Esophagus muscularis mucosa (tissue), 4 donors: ENCODE measurements at regions not wholly inside any gene's neighbourhood (a gene's known extent, or its start where the extent isn't known, plus 50 kb on each side); places are given as distances from the start of the nearest gene placed in this dataset.

ENCODE experiments used
- CTCF ChIP-seq, 3 experiments: fragments of 200-600 bp in 2 of 3; fragments of 450-650 bp in 1 of 3; sonication (generic) in 2 of 3; IDR thresholded peaks; one replicate each; pipeline ENCODE4 v1.5.1; 2017 to 2019; ENCODE audit warnings: antibody characterized with exemption in 3 of 3, mild to moderate bottlenecking in 2 of 3, moderate library complexity in 1 of 3
- EP300 ChIP-seq: sonication (generic); formaldehyde crosslinking; IDR thresholded peaks from one replicate; pipeline ENCODE4 v1.6.1; 2017; ENCODE audit warnings: antibody characterized with exemption
- POLR2A ChIP-seq: fragments of 450-650 bp; IDR thresholded peaks from one replicate; pipeline ENCODE4 v1.6.1; 2017; ENCODE audit warnings: antibody characterized with exemption, moderate library complexity, mild to moderate bottlenecking, low read depth
- POLR2AphosphoS5 ChIP-seq, 2 donors: sonication (generic); formaldehyde crosslinking; IDR thresholded peaks; one replicate each; pipeline ENCODE4 v1.6.1; 2017; ENCODE audit warnings: antibody characterized with exemption in 2 of 2

GRCh38 chr11:32172848-32173834 is 82.3 kb downstream of the RCN1 start:
- peak; percentile 29 to 56 (median 40) for TF ChIP-seq CTCF (IDR thresholded peaks at IDR 0.05)
- TF ChIP-seq POLR2A: no peak
- TF ChIP-seq POLR2AphosphoS5 (IDR thresholded peaks at IDR 0.05): no peak
- TF ChIP-seq EP300: no peak
